Transverse colon (tissue), 4 donors: ENCODE measurements at regions not wholly inside any gene's neighbourhood (a gene's known extent, or its start where the extent isn't known, plus 50 kb on each side); places are given as distances from the start of the nearest gene placed in this dataset.

Experiments
- POLR2A ChIP-seq: fragments of 450-650 bp; IDR thresholded peaks from one replicate; pipeline ENCODE4 v1.6.1; 2016; ENCODE audit warnings: antibody characterized with exemption, mild to moderate bottlenecking, moderate library complexity
- POLR2AphosphoS5 ChIP-seq, 3 donors: sonication (generic); formaldehyde crosslinking; IDR thresholded peaks; one replicate each; pipeline ENCODE4 v1.6.1; 2016; ENCODE audit warnings: antibody characterized with exemption in 3 of 3
- TF ChIP-seq, protein P1 (sequence below), 5 experiments: fragments of 200-600 bp in 3 of 5; fragments of 450-650 bp in 2 of 5; sonication (generic) in 3 of 5; IDR thresholded peaks; 1 replicate in 2 of 5; 2 replicates in 3 of 5; pipeline ENCODE4 v1.5.1; 2016 to 2017; ENCODE audit warnings: antibody characterized with exemption in 5 of 5, inconsistent platforms in 3 of 5, mild to moderate bottlenecking in 2 of 5, moderate library complexity in 1 of 5

DNA sequence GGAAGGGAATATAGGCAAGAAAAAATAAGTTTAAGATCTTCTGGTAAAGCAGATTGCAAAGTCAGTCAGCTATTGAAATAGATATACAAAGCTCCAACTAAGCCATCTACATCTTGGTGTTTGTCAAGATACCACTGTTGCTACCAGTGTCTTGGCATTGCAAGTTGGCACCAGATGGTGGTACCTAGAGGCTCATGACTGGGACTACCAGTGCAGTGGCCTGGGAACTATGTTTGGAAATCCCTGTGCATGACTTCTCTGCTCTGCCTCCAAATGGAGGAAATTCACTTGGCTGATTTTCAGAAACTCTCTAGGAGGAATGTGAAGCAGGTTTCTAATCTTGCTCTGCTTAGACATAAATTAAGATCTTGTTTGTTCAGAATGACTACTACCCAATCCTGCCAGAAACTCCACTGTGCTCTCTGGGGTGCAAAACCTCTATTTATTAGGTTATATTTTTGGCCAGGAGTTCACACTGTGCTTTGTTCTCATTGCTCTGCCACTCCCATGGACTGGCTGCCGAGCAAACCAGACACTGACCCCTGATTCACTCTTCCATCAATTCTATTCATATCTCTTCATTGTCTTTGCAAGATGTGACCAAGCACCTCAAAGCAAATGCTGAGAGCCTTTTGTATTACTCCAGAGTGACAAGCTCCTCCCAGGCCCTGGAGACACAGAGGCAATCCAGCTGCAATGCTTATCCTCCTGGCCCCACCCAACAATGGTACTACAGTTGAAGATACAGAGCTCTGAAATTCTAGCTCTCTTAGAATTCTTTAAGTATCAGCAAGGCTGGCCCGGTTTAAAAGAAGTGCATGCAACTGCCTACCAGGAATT, 272.3 kb upstream of the FGF16 start:
- TF ChIP-seq, protein P1, sequence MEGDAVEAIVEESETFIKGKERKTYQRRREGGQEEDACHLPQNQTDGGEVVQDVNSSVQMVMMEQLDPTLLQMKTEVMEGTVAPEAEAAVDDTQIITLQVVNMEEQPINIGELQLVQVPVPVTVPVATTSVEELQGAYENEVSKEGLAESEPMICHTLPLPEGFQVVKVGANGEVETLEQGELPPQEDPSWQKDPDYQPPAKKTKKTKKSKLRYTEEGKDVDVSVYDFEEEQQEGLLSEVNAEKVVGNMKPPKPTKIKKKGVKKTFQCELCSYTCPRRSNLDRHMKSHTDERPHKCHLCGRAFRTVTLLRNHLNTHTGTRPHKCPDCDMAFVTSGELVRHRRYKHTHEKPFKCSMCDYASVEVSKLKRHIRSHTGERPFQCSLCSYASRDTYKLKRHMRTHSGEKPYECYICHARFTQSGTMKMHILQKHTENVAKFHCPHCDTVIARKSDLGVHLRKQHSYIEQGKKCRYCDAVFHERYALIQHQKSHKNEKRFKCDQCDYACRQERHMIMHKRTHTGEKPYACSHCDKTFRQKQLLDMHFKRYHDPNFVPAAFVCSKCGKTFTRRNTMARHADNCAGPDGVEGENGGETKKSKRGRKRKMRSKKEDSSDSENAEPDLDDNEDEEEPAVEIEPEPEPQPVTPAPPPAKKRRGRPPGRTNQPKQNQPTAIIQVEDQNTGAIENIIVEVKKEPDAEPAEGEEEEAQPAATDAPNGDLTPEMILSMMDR (IDR thresholded peaks at IDR 0.05) = no peak
- TF ChIP-seq POLR2AphosphoS5 (IDR thresholded peaks at IDR 0.05) (no peak), POLR2A (no peak)
